B cell (primary cell): ENCODE measurements at regions not wholly inside any gene's neighbourhood (a gene's known extent, or its start where the extent isn't known, plus 50 kb on each side); places are given as distances from the start of the nearest gene placed in this dataset.

Source experiments
- ATAC-seq: fragments of 200-7000 bp; cut with Tn5 transposase; one replicate; pipeline ENCODE4 v1.10.0; 2021; ENCODE audit warnings: low read depth, mild to moderate bottlenecking, moderate number of reproducible peaks, moderate library complexity
- CTCF ChIA-PET: fragments of 350-600 bp; sonication (Branson Sonifier 250); formaldehyde crosslinking; loops from one replicate; lab custom pipeline; 2021; ENCODE audit warnings: antibody characterized with exemption, inconsistent platforms; lab: Charles Lee
- POLR2A ChIA-PET: fragments of 350-600 bp; sonication (Branson Sonifier 250); formaldehyde crosslinking; loops from one replicate; lab custom pipeline; 2021; ENCODE audit warnings: antibody characterized with exemption; lab: Charles Lee
- DNase-seq: peaks from one replicate; pipeline ENCODE4 v3.0.0; 2013
- H2AFZ ChIP-seq: 2 replicates; pipeline ENCODE4 v1.6.1; 2012; ENCODE audit warnings: mild to moderate bottlenecking, low read depth, low read length; ENCODE audit not compliant: insufficient read depth, poor library complexity, severe bottlenecking
- H3K27ac ChIP-seq, 2 donors: 1 replicate in 1 of 2; 2 replicates in 1 of 2; pipeline ENCODE4 v1.5.1; 2012 to 2013; ENCODE audit warnings: low read length in 2 of 2, mild to moderate bottlenecking in 2 of 2, moderate library complexity in 1 of 2
- H3K27me3 ChIP-seq, 4 experiments: fragments of 200-600 bp in 1 of 4; sonication (generic) in 1 of 4; replicated peaks in 1 of 4; 1 replicate in 2 of 4; 2 replicates in 2 of 4; pipeline versions ENCODE4 v1.6.1 to v1.7.0; 2013 to 2016; ENCODE audit warnings: low read length in 3 of 4, mild to moderate bottlenecking in 2 of 4, mixed read lengths in 1 of 4, moderate library complexity in 1 of 4; ENCODE audit not compliant: insufficient read depth in 4 of 4, control insufficient read depth in 3 of 4; ENCODE audit errors: control extremely low read depth in 1 of 4
- H3K36me3 ChIP-seq, 2 experiments: replicated peaks in 1 of 2; 1 replicate in 1 of 2; 2 replicates in 1 of 2; pipeline versions ENCODE4 v1.6.1 to v1.7.1; 2013; ENCODE audit warnings: low read length in 1 of 2; ENCODE audit not compliant: insufficient read depth in 2 of 2, control insufficient read depth in 1 of 2; ENCODE audit errors: control extremely low read depth in 1 of 2, extremely low read depth in 1 of 2
- H3K4me1 ChIP-seq, 2 donors: fragments of 200-600 bp in 1 of 2; sonication (generic) in 1 of 2; 1 replicate in 1 of 2; 2 replicates in 1 of 2; pipeline versions ENCODE4 v1.5.1 to v1.6.1; 2013 to 2017; ENCODE audit warnings: low read length in 2 of 2; ENCODE audit not compliant: control insufficient read depth in 2 of 2, insufficient read depth in 2 of 2
- H3K4me2 ChIP-seq: replicated peaks from 2 replicates; pipeline ENCODE3; 2012; ENCODE audit warnings: mild to moderate bottlenecking, low read depth, low read length; ENCODE audit not compliant: poor library complexity, severe bottlenecking
- H3K4me3 ChIP-seq, 5 experiments: fragments of 200-600 bp in 1 of 5; sonication (generic) in 1 of 5; 1 replicate in 3 of 5; 2 replicates in 2 of 5; pipeline versions ENCODE4 v1.5.1 to v1.7.0; 2011 to 2016; ENCODE audit warnings: low read length in 4 of 5, mild to moderate bottlenecking in 4 of 5, low read depth in 2 of 5, control low read depth in 1 of 5, moderate library complexity in 1 of 5; ENCODE audit not compliant: insufficient read depth in 1 of 5; ENCODE audit errors: control extremely low read depth in 1 of 5, extremely low read depth in 1 of 5
- H3K79me2 ChIP-seq: fragments of 200-600 bp; sonication (generic); one replicate; pipeline ENCODE4 v1.6.0; 2016; ENCODE audit warnings: low read length; ENCODE audit not compliant: control insufficient read depth, insufficient read depth
- H3K9ac ChIP-seq: fragments of 200-600 bp; sonication (generic); 2 replicates; pipeline ENCODE4 v1.6.1; 2017; ENCODE audit warnings: mild to moderate bottlenecking, low read length, moderate library complexity
- H3K9me3 ChIP-seq, 3 donors: one replicate each; pipeline versions ENCODE4 v1.6.1 to v1.7.1; 2013; ENCODE audit warnings: low read length in 2 of 3; ENCODE audit not compliant: control insufficient read depth in 2 of 3, insufficient read depth in 1 of 3; ENCODE audit errors: control extremely low read depth in 1 of 3
- H4K20me1 ChIP-seq: 2 replicates; pipeline ENCODE4 v1.6.0; 2012; ENCODE audit warnings: mild to moderate bottlenecking, low read length; ENCODE audit not compliant: insufficient read depth, control insufficient read depth, poor library complexity, severe bottlenecking
- H3K27ac Mint-ChIP-seq: one replicate; pipeline ENCODE4 v1.8.0; 2021; ENCODE audit warnings: mixed read lengths
- H3K27me3 Mint-ChIP-seq: one replicate; pipeline ENCODE4 v1.8.0; 2021; ENCODE audit warnings: mixed read lengths
- H3K4me1 Mint-ChIP-seq: one replicate; pipeline ENCODE4 v1.8.0; 2021; ENCODE audit warnings: mixed read lengths
- H3K4me3 Mint-ChIP-seq: one replicate; pipeline ENCODE4 v1.8.0; 2021; ENCODE audit warnings: mixed read lengths
- H3K9me3 Mint-ChIP-seq: one replicate; pipeline ENCODE4 v1.8.0; 2022; ENCODE audit warnings: mixed read lengths; ENCODE audit not compliant: insufficient read depth
- EZH2 ChIP-seq: IDR thresholded peaks from 2 replicates; pipeline ENCODE4 v1.6.1; 2012; ENCODE audit warnings: borderline replicate concordance, low read depth, mild to moderate bottlenecking, moderate library complexity, low read length; ENCODE audit not compliant: insufficient read depth, poor library complexity, severe bottlenecking
- WGBS: methylation state at CpG from one replicate; pipeline ENCODE4 v1.1.5; 2013; ENCODE audit warnings: missing lambda C conversion rate; ENCODE audit not compliant: insufficient coverage; 5-methylcytosine and 5-hydroxymethylcytosine counted together
- intact Hi-C: fragments of 100-400 bp; cut with micrococcal nuclease; formaldehyde crosslinking; loops from one replicate; pipeline ENCODE4 v1.10.0; 2022
- TF ChIP-seq, protein P1 (sequence below): fragments of 200-600 bp; IDR thresholded peaks from one replicate; pipeline ENCODE4 v1.8.0; 2022; ENCODE audit warnings: antibody characterized with exemption, mild to moderate bottlenecking

DNA sequence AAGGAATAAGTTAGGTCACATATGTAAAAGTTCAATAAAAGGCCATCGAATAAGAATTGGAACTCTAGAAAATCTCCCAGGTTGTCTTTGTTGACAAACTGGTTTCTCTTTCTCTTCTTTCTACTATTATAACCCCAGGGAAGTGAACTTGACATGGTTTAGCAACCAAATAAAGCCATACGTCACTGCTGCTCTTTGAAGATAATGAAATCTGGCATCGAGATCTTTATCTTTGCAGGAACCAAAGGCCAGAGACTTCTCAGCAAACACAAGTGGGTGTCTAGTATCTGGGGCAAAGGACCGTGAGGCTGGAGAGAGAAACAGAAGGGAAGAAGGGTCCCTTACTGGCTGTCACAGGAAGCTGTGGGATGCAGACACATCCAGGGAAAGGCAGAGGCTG lies 286.7 kb upstream of the CDYL start:
- no peaks in the 10 kb centered on the region for H3K36me3 ChIP-seq
- CTCF ChIA-PET = no interaction called here
- H4K20me1 ChIP-seq = no peaks in the 10 kb centered on the region
- H2AFZ ChIP-seq = no peak overlapping the region
- Mint-ChIP-seq H3K27me3 (peaks cover 14% of the 10 kb centered on the region), H3K4me3 (no peak overlapping the region), H3K9me3 (no peaks in the 10 kb centered on the region), H3K27ac (no peak overlapping the region), H3K4me1 (no peaks in the 10 kb centered on the region)
- TF ChIP-seq, protein P1, sequence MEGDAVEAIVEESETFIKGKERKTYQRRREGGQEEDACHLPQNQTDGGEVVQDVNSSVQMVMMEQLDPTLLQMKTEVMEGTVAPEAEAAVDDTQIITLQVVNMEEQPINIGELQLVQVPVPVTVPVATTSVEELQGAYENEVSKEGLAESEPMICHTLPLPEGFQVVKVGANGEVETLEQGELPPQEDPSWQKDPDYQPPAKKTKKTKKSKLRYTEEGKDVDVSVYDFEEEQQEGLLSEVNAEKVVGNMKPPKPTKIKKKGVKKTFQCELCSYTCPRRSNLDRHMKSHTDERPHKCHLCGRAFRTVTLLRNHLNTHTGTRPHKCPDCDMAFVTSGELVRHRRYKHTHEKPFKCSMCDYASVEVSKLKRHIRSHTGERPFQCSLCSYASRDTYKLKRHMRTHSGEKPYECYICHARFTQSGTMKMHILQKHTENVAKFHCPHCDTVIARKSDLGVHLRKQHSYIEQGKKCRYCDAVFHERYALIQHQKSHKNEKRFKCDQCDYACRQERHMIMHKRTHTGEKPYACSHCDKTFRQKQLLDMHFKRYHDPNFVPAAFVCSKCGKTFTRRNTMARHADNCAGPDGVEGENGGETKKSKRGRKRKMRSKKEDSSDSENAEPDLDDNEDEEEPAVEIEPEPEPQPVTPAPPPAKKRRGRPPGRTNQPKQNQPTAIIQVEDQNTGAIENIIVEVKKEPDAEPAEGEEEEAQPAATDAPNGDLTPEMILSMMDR = no peak
- TF ChIP-seq EZH2 = no peak
- POLR2A ChIA-PET = no interaction called here
- peaks cover 0 to 40% (median 20%) of the 10 kb centered on the region in 3 donors for H3K9me3 ChIP-seq
- no peak overlapping the region for H3K4me3 ChIP-seq
- no peak overlapping the region for H3K4me2 ChIP-seq
- DNase-seq (no peak), ATAC-seq (no peak)
- no peak overlapping the region for H3K9ac ChIP-seq
- WGBS = 76% methylated on average over 2 of the region's 4 CpGs
- no peak overlapping the region for H3K27ac ChIP-seq
- peaks cover 0 to 2% (median 0%) of the 10 kb centered on the region in 4 experiments for H3K27me3 ChIP-seq
- intact Hi-C loops = no loop called here
- no peaks in the 10 kb centered on the region for H3K4me1 ChIP-seq
- no peaks in the 10 kb centered on the region for H3K79me2 ChIP-seq

GRCh38 chr6:4488389-4488788 lies 287.8 kb upstream of the CDYL start:
- POLR2A ChIA-PET = no interaction called here
- no peak for DNase-seq

More at GRCh38 chr6:4488389-4488788, 287.8 kb upstream of the CDYL start:
- Histone ChIP-seq H3K27me3 (peaks cover 0 to 2% (median 0%) of the 10 kb centered on the region in 4 experiments), H3K4me3 (no peak overlapping the region), H2AFZ (no peak overlapping the region), H3K4me2 (no peak overlapping the region), H3K9me3 (peaks cover 0 to 43% (median 20%) of the 10 kb centered on the region in 3 donors), H3K36me3 (no peaks in the 10 kb centered on the region), H3K79me2 (no peaks in the 10 kb centered on the region), H3K9ac (no peak overlapping the region), H3K4me1 (no peaks in the 10 kb centered on the region), H3K27ac (no peak overlapping the region), H4K20me1 (no peaks in the 10 kb centered on the region)
- no peak for TF ChIP-seq EZH2
- TF ChIP-seq, protein P1 = no peak
- Mint-ChIP-seq H3K4me1 (no peaks in the 10 kb centered on the region), H3K9me3 (no peaks in the 10 kb centered on the region), H3K27ac (no peak overlapping the region), H3K4me3 (no peak overlapping the region), H3K27me3 (peaks cover 8% of the 10 kb centered on the region)
- intact Hi-C loops = no loop called here
- CTCF ChIA-PET = no interaction called here
- ATAC-seq = no peak
- 100% methylated on average over 2 of the region's 3 CpGs for WGBS
